Fibroblast of pulmonary artery (primary cell): ENCODE measurements at regions not wholly inside any gene's neighbourhood (a gene's known extent, or its start where the extent isn't known, plus 50 kb on each side); places are given as distances from the start of the nearest gene placed in this dataset.

Experiments
- DNase-seq: peaks from one replicate; pipeline ENCODE4 v3.0.0-alpha.2; 2010; ENCODE audit warnings: low read depth
- H3K4me3 ChIP-seq: replicated peaks from 2 replicates; pipeline ENCODE4 v1.5.1; 2011; ENCODE audit warnings: low read depth, mild to moderate bottlenecking, control low read depth, low read length, moderate library complexity
- CTCF ChIP-seq: IDR thresholded peaks from 2 replicates; pipeline ENCODE4 v1.5.1; 2011; ENCODE audit warnings: mild to moderate bottlenecking, control low read depth, low read length, inconsistent platforms; ENCODE audit errors: missing control alignments

DNA sequence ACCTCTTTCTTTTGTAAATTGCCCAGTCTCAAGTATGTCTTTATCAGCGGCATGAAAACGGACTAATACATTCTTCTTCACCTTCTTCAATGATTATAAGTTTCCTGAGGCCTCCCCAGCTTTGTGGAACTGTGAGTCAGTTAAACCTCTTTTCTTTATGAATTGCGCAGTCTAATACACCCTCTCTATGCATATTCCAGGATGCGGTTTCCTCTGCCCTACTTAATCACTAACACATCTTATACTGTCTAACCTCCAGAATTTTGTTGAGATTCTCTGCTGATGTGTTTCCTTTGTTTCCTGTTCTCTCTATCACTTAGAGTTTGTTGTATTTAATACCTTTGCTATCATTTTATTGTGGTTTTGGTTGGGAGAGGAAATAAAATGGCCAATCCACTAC, 145.4 kb downstream of the AEBP2 start:
- TF ChIP-seq CTCF = no peak
- DNase-seq = no peak
- no peak overlapping the region for H3K4me3 ChIP-seq

GRCh38 chr12:19588951-19589350, 149.7 kb downstream of the AEBP2 start:
- no peak for TF ChIP-seq CTCF
- H3K4me3 ChIP-seq = no peak overlapping the region
- DNase-seq = no peak

DNA sequence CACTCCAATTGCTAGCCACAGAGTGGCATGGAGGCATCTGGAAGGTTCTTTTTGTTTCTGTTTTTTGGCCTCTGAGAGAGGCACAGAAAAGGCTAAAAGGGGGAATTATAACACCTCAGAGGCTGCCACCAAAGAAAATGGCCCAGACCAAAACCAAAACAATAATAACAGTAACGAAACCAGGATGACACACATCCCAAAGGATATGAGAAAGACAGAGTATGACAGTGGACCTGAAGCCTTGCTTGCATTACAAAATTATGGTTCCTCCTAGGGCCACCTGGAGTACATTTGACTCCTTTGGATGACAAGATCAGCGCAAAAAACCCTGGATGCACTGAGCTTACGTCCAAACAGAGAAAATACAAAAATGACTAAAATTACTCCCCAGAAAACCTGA, 152.7 kb downstream of the AEBP2 start:
- DNase-seq = no peak
- TF ChIP-seq CTCF = no peak
- no peak overlapping the region for H3K4me3 ChIP-seq

- no peak for DNase-seq
- no peak for TF ChIP-seq CTCF
- H3K4me3 ChIP-seq = no peak overlapping the region
Observed at GRCh38 chr12:19596434-19597166, 157.3 kb downstream of the AEBP2 start.

GRCh38 chr12:19597167-19598026, 158.1 kb downstream of the AEBP2 start:
- no peak for DNase-seq
- H3K4me3 ChIP-seq = no peak overlapping the region
- TF ChIP-seq CTCF = no peak

- DNase-seq = no peak
- no peak for TF ChIP-seq CTCF
- H3K4me3 ChIP-seq = no peak overlapping the region
Observed at GRCh38 chr12:19605720-19606119, 166.4 kb downstream of the AEBP2 start.
